Retinal pigment epithelial cell (primary cell): ENCODE measurements at regions not wholly inside any gene's neighbourhood (a gene's known extent, or its start where the extent isn't known, plus 50 kb on each side); places are given as distances from the start of the nearest gene placed in this dataset.

ENCODE experiments used
- DNase-seq: peaks from one replicate; pipeline ENCODE4 v3.0.0-alpha.2; 2010; ENCODE audit warnings: low read depth
- H3K4me3 ChIP-seq: 2 replicates; pipeline ENCODE4 v1.5.1; 2011; ENCODE audit warnings: mild to moderate bottlenecking, low read length, control low read depth, moderate library complexity
- CTCF ChIP-seq: conservative IDR thresholded peaks from 2 replicates; pipeline ENCODE4 v1.5.1; 2011; ENCODE audit warnings: low read depth, low read length, control low read depth, inconsistent platforms

- H3K4me3 ChIP-seq: no peak overlapping the region
- no peak for DNase-seq
- no peak for TF ChIP-seq CTCF
Observed at GRCh38 chr1:29559056-29559455, 322.7 kb downstream of the PTPRU start.

- H3K4me3 ChIP-seq: no peak overlapping the region
- DNase-seq: no peak
- no peak for TF ChIP-seq CTCF
Observed at GRCh38 chr1:29557701-29558600, 321.6 kb downstream of the PTPRU start.

DNA sequence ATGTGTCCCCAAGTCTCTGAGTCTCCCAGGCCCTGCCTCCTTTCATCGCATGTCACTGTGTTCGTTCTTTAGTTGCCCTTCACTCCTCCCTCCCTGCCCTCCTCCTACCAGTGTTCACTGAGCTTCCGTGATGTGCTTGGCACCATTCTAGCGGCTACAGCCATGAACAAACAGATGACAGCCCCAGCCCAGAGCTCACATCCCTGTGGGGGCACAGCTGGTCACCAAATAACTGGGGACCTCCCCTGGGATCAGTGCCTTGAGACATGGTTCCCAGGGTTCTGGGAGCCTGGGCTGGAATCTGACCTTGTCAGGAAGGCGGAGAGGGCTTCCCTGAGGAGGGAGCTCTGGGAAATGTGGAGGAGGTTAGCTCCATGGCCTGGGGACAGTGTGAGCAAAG, 320.7 kb downstream of the PTPRU start:
- no peak for TF ChIP-seq CTCF
- H3K4me3 ChIP-seq: no peak overlapping the region
- DNase-seq: no peak

- H3K4me3 ChIP-seq: no peak overlapping the region
- TF ChIP-seq CTCF: no peak
- no peak for DNase-seq
Observed at GRCh38 chr1:29556657-29557056, 320.3 kb downstream of the PTPRU start.

- DNase-seq: no peak
- no peak overlapping the region for H3K4me3 ChIP-seq
- no peak for TF ChIP-seq CTCF
Observed at GRCh38 chr1:29555043-29555620, 318.8 kb downstream of the PTPRU start.

- H3K4me3 ChIP-seq: no peak overlapping the region
- DNase-seq: no peak
- TF ChIP-seq CTCF: no peak
Observed at GRCh38 chr1:29554208-29554778, 318.0 kb downstream of the PTPRU start.
